ENCODE measurements at regions not wholly inside any gene's neighbourhood (a gene's known extent, or its start where the extent isn't known, plus 50 kb on each side); places are given as distances from the start of the nearest gene placed in this dataset.

GRCh38 chr3:162998205-162998604, 1501.6 kb downstream of the OTOL1 start:
- no peak for TF ChIP-seq CTCF (conservative IDR thresholded peaks at IDR 0.05)
- no peak for DNase-seq
- Histone ChIP-seq H3T11ph (ENCODE audit: low read length) (no peak overlapping the region), H2BK15ac (ENCODE audit: low read depth, low read length) (no peak overlapping the region), H4K91ac (ENCODE audit: insufficient read length, low read depth, low read length) (no peak overlapping the region), H3K23ac (ENCODE audit: insufficient read length, low read depth, low read length) (no peak overlapping the region), H2BK12ac (ENCODE audit: insufficient read length, low read depth, low read length) (no peak overlapping the region), H2BK5ac (ENCODE audit: insufficient read length, low read length) (no peak overlapping the region), H3K4ac (ENCODE audit: low read depth, low read length) (no peak overlapping the region), H3K23me2 (ENCODE audit: insufficient read length, low read depth, low read length, poor library complexity, severe bottlenecking) (no peaks in the 10 kb centered on the region), H3K4me2 (ENCODE audit: insufficient read depth, insufficient read length, low read length) (no peak overlapping the region), H4K5ac (ENCODE audit: insufficient read length, low read depth, low read length) (no peak overlapping the region), H3K14ac (ENCODE audit: insufficient read depth, low read length) (no peak overlapping the region), H3K56ac (ENCODE audit: insufficient read length, low read depth, low read length) (no peak overlapping the region), H2AFZ (ENCODE audit: low read length) (no peak overlapping the region), H3K79me2 (ENCODE audit: insufficient read depth, low read length) (no peaks in the 10 kb centered on the region), H3K9me3 (ENCODE audit: control insufficient read depth, low read depth, low read length) (no peaks in the 10 kb centered on the region), H4K8ac (replicated peaks; ENCODE audit: insufficient read length, low read depth, low read length) (no peak overlapping the region), H2AK5ac (ENCODE audit: insufficient read length, low read length) (no peak overlapping the region), H3K27ac (ENCODE audit: insufficient read length, low read depth, low read length) (no peak overlapping the region), H4K20me1 (ENCODE audit: control insufficient read depth, insufficient read depth, insufficient read length) (no peaks in the 10 kb centered on the region), H3K4me1 (ENCODE audit: insufficient read depth, low read length) (no peaks in the 10 kb centered on the region), H2BK20ac (ENCODE audit: low read depth, low read length, poor library complexity, severe bottlenecking) (no peak overlapping the region), H2BK120ac (ENCODE audit: low read depth, low read length, poor library complexity, severe bottlenecking) (no peak overlapping the region), H3K79me1 (ENCODE audit: insufficient read depth, low read depth, low read length, poor library complexity, severe bottlenecking) (no peaks in the 10 kb centered on the region), H3K27me3 (ENCODE audit: insufficient read depth, low read length) (no peaks in the 10 kb centered on the region), H3K9ac (ENCODE audit: extremely low read depth, insufficient read length, low read length) (no peak overlapping the region), H3K18ac (ENCODE audit: insufficient read length, low read depth, low read length) (no peak overlapping the region)
- Mint-ChIP-seq H3K36me3 (ENCODE audit: insufficient read depth in 1 of 3, low read depth in 3 of 3) (peaks cover 1 to 11% (median 10%) of the 10 kb centered on the region in 3 experiments; a peak in 6 of 7 replicates), H3K4me3 (no peak overlapping the region), H3K27me3 (ENCODE audit: low read depth) (no peaks in the 10 kb centered on the region), H3K9me3 (peaks cover 9 to 11% of the 10 kb centered on the region in 2 experiments), H3K27ac (no peak overlapping the region; a peak in 1 of 7 replicates), H3K4me1 (peaks cover 5 to 6% of the 10 kb centered on the region in 2 experiments; a peak in 3 of 4 replicates)

Measured in H9 (cell line).